DND-41 (cell line): ENCODE measurements at regions not wholly inside any gene's neighbourhood (a gene's known extent, or its start where the extent isn't known, plus 50 kb on each side); places are given as distances from the start of the nearest gene placed in this dataset.

Experiments
- ATAC-seq: fragments of 200-7000 bp; cut with Tn5 transposase; 3 replicates; pipeline ENCODE4 v1.9.1; 2021; ENCODE audit warnings: low read depth; ENCODE audit not compliant: insufficient read depth
- DNase-seq: peaks from one replicate; pipeline ENCODE4 v3.0.0-alpha.2; 2020
- H2AFZ ChIP-seq: 2 replicates; pipeline ENCODE4 v1.6.0; 2012; ENCODE audit warnings: low read depth, low read length
- H3K27ac ChIP-seq: 2 replicates; pipeline ENCODE4 v1.5.1; 2012; ENCODE audit warnings: low read length, inconsistent platforms
- H3K27me3 ChIP-seq: fragments of 200-600 bp; sonication (generic); 2 replicates; pipeline ENCODE4 v1.6.0; 2012; ENCODE audit warnings: low read length, mild to moderate bottlenecking, inconsistent platforms; ENCODE audit not compliant: insufficient read depth, poor library complexity
- H3K36me3 ChIP-seq: 2 replicates; pipeline ENCODE4 v1.5.1; 2012; ENCODE audit warnings: low read length, inconsistent platforms; ENCODE audit not compliant: insufficient read depth
- H3K4me1 ChIP-seq: 2 replicates; pipeline ENCODE4 v1.5.1; 2012; ENCODE audit warnings: mild to moderate bottlenecking, low read length; ENCODE audit not compliant: insufficient read depth
- H3K4me2 ChIP-seq: 2 replicates; pipeline ENCODE4 v1.6.0; 2012; ENCODE audit warnings: mild to moderate bottlenecking, moderate library complexity, low read length, inconsistent platforms; ENCODE audit not compliant: insufficient read depth
- H3K4me3 ChIP-seq, 2 experiments: fragments of 200-600 bp in 1 of 2; shearing (Covaris generic) in 1 of 2; 2 replicates each; pipeline ENCODE4 v1.5.1; 2012 to 2016; ENCODE audit warnings: inconsistent platforms in 2 of 2, low read length in 2 of 2, mild to moderate bottlenecking in 2 of 2, low read depth in 1 of 2, moderate library complexity in 1 of 2
- H3K79me2 ChIP-seq: 2 replicates; pipeline ENCODE4 v1.6.0; 2012; ENCODE audit warnings: low read length, inconsistent platforms; ENCODE audit not compliant: insufficient read depth
- H3K9ac ChIP-seq: 2 replicates; pipeline ENCODE4 v1.6.0; 2012; ENCODE audit warnings: low read depth, mild to moderate bottlenecking, inconsistent platforms, low read length, moderate library complexity
- H3K9me3 ChIP-seq: 2 replicates; pipeline ENCODE4 v1.5.1; 2012; ENCODE audit warnings: low read length, moderate library complexity, mild to moderate bottlenecking, inconsistent platforms; ENCODE audit not compliant: insufficient read depth, severe bottlenecking
- H4K20me1 ChIP-seq: 2 replicates; pipeline ENCODE4 v1.6.0; 2012; ENCODE audit warnings: low read length; ENCODE audit not compliant: insufficient read depth
- CTCF ChIP-seq: IDR thresholded peaks from 2 replicates; pipeline ENCODE4 v1.5.1; 2012; ENCODE audit warnings: borderline replicate concordance, low read length, moderate library complexity, mild to moderate bottlenecking; ENCODE audit not compliant: poor library complexity, severe bottlenecking; ENCODE audit errors: extremely low read depth
- EZH2 ChIP-seq: IDR thresholded peaks from 3 replicates; pipeline ENCODE4 v1.6.1; 2012; ENCODE audit warnings: borderline replicate concordance, low read depth, mild to moderate bottlenecking, moderate library complexity, low read length, inconsistent platforms; ENCODE audit not compliant: severe bottlenecking

GRCh38 chr4:11685481-11685880 lies 256.8 kb upstream of the HS3ST1 start:
- H3K9ac ChIP-seq, result no peak overlapping the region
- H3K36me3 ChIP-seq, result no peaks in the 10 kb centered on the region
- DNase-seq, result no peak
- no peaks in the 10 kb centered on the region for H3K27me3 ChIP-seq
- no peaks in the 10 kb centered on the region for H4K20me1 ChIP-seq
- TF ChIP-seq EZH2 (no peak), CTCF (no peak)
- H3K9me3 ChIP-seq, result no peaks in the 10 kb centered on the region
- H3K4me3 ChIP-seq, result no peak overlapping the region
- H3K4me2 ChIP-seq, result no peak overlapping the region
- no peaks in the 10 kb centered on the region for H3K79me2 ChIP-seq
- ATAC-seq, result no peak
- no peak overlapping the region for H2AFZ ChIP-seq
- H3K27ac ChIP-seq, result no peak overlapping the region
- H3K4me1 ChIP-seq, result no peaks in the 10 kb centered on the region

GRCh38 chr4:11675051-11675800 lies 246.5 kb upstream of the HS3ST1 start:
- H3K79me2 ChIP-seq, result no peaks in the 10 kb centered on the region
- H3K4me3 ChIP-seq, result no peak overlapping the region
- no peaks in the 10 kb centered on the region for H4K20me1 ChIP-seq
- H3K9ac ChIP-seq, result no peak overlapping the region
- H3K27me3 ChIP-seq, result no peaks in the 10 kb centered on the region
- ATAC-seq, result no peak
- DNase-seq, result no peak
- H3K4me2 ChIP-seq, result no peak overlapping the region
- no peaks in the 10 kb centered on the region for H3K9me3 ChIP-seq
- H2AFZ ChIP-seq, result no peak overlapping the region
- no peaks in the 10 kb centered on the region for H3K36me3 ChIP-seq
- H3K27ac ChIP-seq, result no peak overlapping the region
- H3K4me1 ChIP-seq, result no peaks in the 10 kb centered on the region
- TF ChIP-seq CTCF (no peak), EZH2 (no peak)

GRCh38 chr4:11670304-11670703 lies 241.6 kb upstream of the HS3ST1 start:
- no peak for TF ChIP-seq CTCF
- no peak for TF ChIP-seq EZH2
- ATAC-seq (no peak), DNase-seq (no peak)
- Histone ChIP-seq H3K4me2 (no peak overlapping the region), H3K27me3 (no peaks in the 10 kb centered on the region), H3K4me1 (no peaks in the 10 kb centered on the region), H3K79me2 (no peaks in the 10 kb centered on the region), H3K9ac (no peak overlapping the region), H3K36me3 (no peaks in the 10 kb centered on the region), H3K27ac (no peak overlapping the region), H3K4me3 (no peak overlapping the region), H3K9me3 (no peaks in the 10 kb centered on the region), H4K20me1 (no peaks in the 10 kb centered on the region), H2AFZ (no peak overlapping the region)

- H3K4me1 ChIP-seq, result no peaks in the 10 kb centered on the region
- no peaks in the 10 kb centered on the region for H3K9me3 ChIP-seq
- no peaks in the 10 kb centered on the region for H4K20me1 ChIP-seq
- no peak overlapping the region for H3K4me2 ChIP-seq
- TF ChIP-seq CTCF, result no peak
- H3K9ac ChIP-seq, result no peak overlapping the region
- H2AFZ ChIP-seq, result no peak overlapping the region
- H3K4me3 ChIP-seq, result no peak overlapping the region
- ATAC-seq (no peak), DNase-seq (no peak)
- H3K79me2 ChIP-seq, result no peaks in the 10 kb centered on the region
- no peaks in the 10 kb centered on the region for H3K36me3 ChIP-seq
- no peak overlapping the region for H3K27ac ChIP-seq
- no peaks in the 10 kb centered on the region for H3K27me3 ChIP-seq
Observed at GRCh38 chr4:11669156-11669555, 240.5 kb upstream of the HS3ST1 start.
